GM12891 (cell line): ENCODE measurements at regions not wholly inside any gene's neighbourhood (a gene's known extent, or its start where the extent isn't known, plus 50 kb on each side); places are given as distances from the start of the nearest gene placed in this dataset.
"Not testable (repeated sequence)": the region's sequence is repeated elsewhere in the genome, so short reads cannot be mapped to it uniquely, and the experiment has no call there.

ENCODE experiments used
- POLR2A ChIP-seq: IDR thresholded peaks from 2 replicates; pipeline ENCODE4 v1.6.1; 2011; ENCODE audit warnings: low read depth, low read length, control low read depth
- POLR2AphosphoS5 ChIP-seq: IDR thresholded peaks from 2 replicates; pipeline ENCODE4 v1.6.1; 2011; ENCODE audit warnings: low read depth, low read length, control low read depth
- SPI1 ChIP-seq: IDR thresholded peaks from 2 replicates; pipeline ENCODE4 v1.6.1; 2011; ENCODE audit warnings: low read depth, low read length, control low read depth

- not testable (repeated sequence) for TF ChIP-seq SPI1, POLR2A, POLR2AphosphoS5
These were observed 144.8 kb upstream of the PRKD1 start for GRCh38 chr14:30072454-30072853.
